Thoracic aorta (tissue), 2 donors: ENCODE measurements at regions not wholly inside any gene's neighbourhood (a gene's known extent, or its start where the extent isn't known, plus 50 kb on each side); places are given as distances from the start of the nearest gene placed in this dataset.

Experiments used
- ATAC-seq: fragments of 150-250 bp; one replicate; pipeline ENCODE4 v1.8.0; 2017; ENCODE audit warnings: low read depth; ENCODE audit not compliant: insufficient number of reproducible peaks, low FRiP score
- DNase-seq: peaks from one replicate; pipeline ENCODE4 v3.0.0-alpha.2; 2020; ENCODE audit warnings: low spot score
- H3K27ac ChIP-seq, 2 donors: fragments of 200-600 bp; sonication (generic); 1 replicate in 1 of 2; 2 replicates in 1 of 2; pipeline ENCODE4 v1.5.1; 2016; ENCODE audit warnings: mild to moderate bottlenecking in 2 of 2, moderate library complexity in 2 of 2
- H3K27me3 ChIP-seq: fragments of 200-600 bp; sonication (generic); replicated peaks from 2 replicates; pipeline ENCODE4 v1.6.0; 2016; ENCODE audit warnings: mild to moderate bottlenecking; ENCODE audit not compliant: insufficient read depth
- H3K36me3 ChIP-seq: fragments of 200-600 bp; sonication (generic); one replicate; pipeline ENCODE4 v1.5.1; 2016
- H3K4me1 ChIP-seq, 2 donors: fragments of 200-600 bp; sonication (generic); 1 replicate in 1 of 2; 2 replicates in 1 of 2; pipeline versions ENCODE4 v1.5.1 to v1.6.0; 2016; ENCODE audit warnings: low read depth in 2 of 2, mild to moderate bottlenecking in 1 of 2; ENCODE audit not compliant: control insufficient read depth in 1 of 2
- H3K4me3 ChIP-seq: fragments of 200-600 bp; sonication (generic); 2 replicates; pipeline ENCODE4 v1.5.1; 2016; ENCODE audit warnings: mild to moderate bottlenecking
- H3K9me3 ChIP-seq: fragments of 200-600 bp; sonication (generic); 2 replicates; pipeline ENCODE4 v1.5.1; 2016
- CTCF ChIP-seq: fragments of 200-600 bp; sonication (generic); IDR thresholded peaks from one replicate; pipeline ENCODE4 v1.5.1; 2019; ENCODE audit warnings: antibody characterized with exemption

DNA sequence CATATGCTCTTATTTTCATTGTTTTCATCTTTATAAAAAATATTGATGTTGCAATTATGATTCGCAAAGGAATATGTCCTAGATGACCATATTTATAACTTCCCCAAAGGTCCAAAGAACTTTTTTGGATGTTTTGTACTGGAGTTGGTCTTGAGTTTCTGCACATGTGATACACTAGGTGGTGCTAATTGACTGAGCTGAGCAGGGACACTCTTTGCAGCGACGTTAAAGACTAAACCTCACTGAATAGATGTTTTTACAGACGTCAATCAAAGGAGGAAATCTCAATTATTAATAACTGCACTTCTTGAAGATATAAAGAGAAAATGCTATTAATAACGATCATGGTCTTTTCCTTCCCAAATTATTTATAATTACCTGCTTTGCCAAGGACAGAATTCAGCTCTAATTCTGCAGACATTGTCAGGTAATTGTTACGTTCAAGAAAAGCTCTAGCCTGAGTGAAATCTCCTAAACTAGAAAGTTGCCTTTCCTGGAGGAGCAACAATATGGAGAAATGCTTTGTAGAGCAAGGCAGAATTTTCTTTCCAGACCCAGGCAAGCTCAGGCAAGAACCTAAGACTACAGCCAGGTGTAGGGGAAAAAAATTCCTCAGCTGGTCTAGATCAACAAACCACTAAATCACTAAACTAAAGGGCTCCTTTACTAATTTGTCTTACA is 119.3 kb upstream of the RBBP8 start:
- no peak for DNase-seq
- TF ChIP-seq CTCF: peak; percentile 23
- Histone ChIP-seq H3K27me3 (no peaks in the 10 kb centered on the region), H3K4me1 (peaks cover 0 to 8% of the 10 kb centered on the region in 2 donors), H3K27ac (no peak overlapping the region), H3K4me3 (no peak overlapping the region), H3K36me3 (no peaks in the 10 kb centered on the region), H3K9me3 (no peaks in the 10 kb centered on the region)
- no peak for ATAC-seq

DNA sequence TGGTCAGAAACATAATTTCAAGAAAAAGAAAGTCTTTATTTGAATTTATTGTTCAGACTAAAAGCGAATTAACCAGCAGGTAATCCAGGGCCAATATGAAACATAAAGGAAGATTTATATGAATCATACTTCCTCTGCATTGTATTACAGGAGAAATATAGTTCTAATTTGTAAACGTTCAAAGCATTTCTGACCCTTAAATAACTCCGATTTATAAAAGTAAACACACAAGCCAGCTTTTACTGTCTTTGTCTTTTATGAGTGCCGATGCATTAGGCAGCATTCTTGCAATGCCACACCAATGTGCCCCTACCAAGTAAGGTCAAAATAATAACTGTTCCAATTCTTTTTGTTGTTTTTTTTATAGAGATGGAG is 118.8 kb upstream of the RBBP8 start:
- Histone ChIP-seq H3K36me3 (no peaks in the 10 kb centered on the region), H3K4me3 (no peak overlapping the region), H3K27ac (no peak overlapping the region), H3K9me3 (no peaks in the 10 kb centered on the region), H3K27me3 (no peaks in the 10 kb centered on the region), H3K4me1 (peaks cover 0 to 8% of the 10 kb centered on the region in 2 donors)
- ATAC-seq: no peak
- TF ChIP-seq CTCF: no peak
- DNase-seq: no peak

GRCh38 chr18:22816266-22817176 is 116.6 kb upstream of the RBBP8 start:
- Histone ChIP-seq H3K27ac (no peak overlapping the region), H3K4me3 (no peak overlapping the region), H3K27me3 (no peaks in the 10 kb centered on the region), H3K36me3 (no peaks in the 10 kb centered on the region), H3K9me3 (no peaks in the 10 kb centered on the region), H3K4me1 (peaks cover 0 to 8% of the 10 kb centered on the region in 2 donors)
- no peak for ATAC-seq
- no peak for TF ChIP-seq CTCF
- DNase-seq: no peak

- H3K4me1 ChIP-seq: peaks cover 0 to 8% of the 10 kb centered on the region in 2 donors
- H3K27me3 ChIP-seq: no peaks in the 10 kb centered on the region
- DNase-seq: no peak
- TF ChIP-seq CTCF: no peak
- ATAC-seq: no peak
- H3K9me3 ChIP-seq: no peaks in the 10 kb centered on the region
- H3K27ac ChIP-seq: no peak overlapping the region
- no peak overlapping the region for H3K4me3 ChIP-seq
- H3K36me3 ChIP-seq: no peaks in the 10 kb centered on the region
These were observed 115.3 kb upstream of the RBBP8 start for GRCh38 chr18:22817844-22818243.

DNA sequence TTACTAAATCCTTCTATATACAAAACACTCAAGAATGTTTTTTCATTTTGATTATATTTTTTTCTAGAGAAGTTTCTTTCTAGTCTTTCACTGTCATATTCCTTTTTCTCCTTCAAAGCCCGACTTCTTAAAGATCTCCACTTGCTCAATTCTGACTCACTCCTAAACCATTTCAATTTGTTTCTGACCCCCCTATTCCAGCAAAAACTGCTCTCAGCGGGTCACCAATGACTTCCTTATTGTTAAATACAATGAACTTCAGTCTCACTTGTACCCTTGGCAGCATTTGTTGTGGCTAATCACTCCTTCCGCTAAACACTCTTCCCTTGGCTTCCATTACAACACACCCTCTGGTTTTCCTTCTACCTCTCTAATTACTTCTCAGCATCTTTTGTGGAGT is 111.1 kb upstream of the RBBP8 start:
- Histone ChIP-seq H3K4me1 (peaks cover 0 to 8% of the 10 kb centered on the region in 2 donors), H3K27me3 (no peaks in the 10 kb centered on the region), H3K36me3 (no peaks in the 10 kb centered on the region), H3K27ac (no peak overlapping the region), H3K9me3 (no peaks in the 10 kb centered on the region), H3K4me3 (no peak overlapping the region)
- no peak for ATAC-seq
- TF ChIP-seq CTCF: no peak
- DNase-seq: no peak
